H1 (cell line): ENCODE measurements at regions not wholly inside any gene's neighbourhood (a gene's known extent, or its start where the extent isn't known, plus 50 kb on each side); places are given as distances from the start of the nearest gene placed in this dataset.

ENCODE experiments used
- CTCF ChIA-PET: fragments of 300-600 bp; sonication (Branson Sonifier 250); formaldehyde crosslinking; loops from one replicate; lab custom pipeline; 2021; ENCODE audit not compliant: partially characterized antibody; lab: Charles Lee
- POLR2A ChIA-PET: fragments of 300-600 bp; sonication (Branson Sonifier 250); formaldehyde crosslinking; loops from one replicate; lab custom pipeline; 2021; ENCODE audit warnings: inconsistent platforms; ENCODE audit not compliant: partially characterized antibody; lab: Charles Lee
- DNase-seq, 2 experiments: peaks; one replicate each; pipeline versions ENCODE4 v3.0.0 to v3.0.0-alpha.2; 2010 to 2022; ENCODE audit warnings: low spot score in 2 of 2, low read depth in 1 of 2, mixed read lengths in 1 of 2
- FAIRE-seq: peaks from 2 replicates; lab custom pipeline; 2011; peaks lifted over from hg19 to GRCh38; lab: Jason Lieb, UNC
- H2AFZ ChIP-seq: 2 replicates; pipeline ENCODE4 v1.8.1; 2012; ENCODE audit warnings: low read length, inconsistent platforms
- H2AK5ac ChIP-seq: 2 replicates; pipeline ENCODE4 v1.6.1; 2013; ENCODE audit warnings: low read depth, low read length
- H2BK120ac ChIP-seq: replicated peaks from 2 replicates; pipeline ENCODE3; 2013; ENCODE audit warnings: low read depth, low read length, inconsistent platforms
- H2BK12ac ChIP-seq: 2 replicates; pipeline ENCODE4 v1.6.1; 2013; ENCODE audit warnings: low read depth, low read length
- H2BK15ac ChIP-seq: 2 replicates; pipeline ENCODE4 v1.6.1; 2013; ENCODE audit warnings: low read length
- H2BK20ac ChIP-seq: 2 replicates; pipeline ENCODE4 v1.6.1; 2013; ENCODE audit warnings: low read length
- H2BK5ac ChIP-seq: 2 replicates; pipeline ENCODE4 v1.6.1; 2013; ENCODE audit warnings: low read depth, low read length
- H3K14ac ChIP-seq: 2 replicates; pipeline ENCODE4 v1.6.1; 2013; ENCODE audit warnings: inconsistent platforms; ENCODE audit not compliant: insufficient read length
- H3K18ac ChIP-seq: 2 replicates; pipeline ENCODE4 v1.6.1; 2013; ENCODE audit warnings: low read length; ENCODE audit errors: extremely low read depth
- H3K23ac ChIP-seq: 2 replicates; pipeline ENCODE4 v1.6.1; 2013; ENCODE audit warnings: inconsistent platforms; ENCODE audit not compliant: insufficient read length
- H3K23me2 ChIP-seq: 2 replicates; pipeline ENCODE4 v1.6.1; 2013; ENCODE audit warnings: low read depth, low read length
- H3K27ac ChIP-seq: 2 replicates; pipeline ENCODE4 v1.6.1; 2011; ENCODE audit warnings: low read depth, low read length, inconsistent platforms
- H3K27me3 ChIP-seq, 4 experiments: replicated peaks in 1 of 4; 1 replicate in 1 of 4; 2 replicates in 3 of 4; pipeline versions ENCODE4 v1.6.1 to v1.8.1; 2011 to 2013; ENCODE audit warnings: low read length in 3 of 4, mild to moderate bottlenecking in 3 of 4, inconsistent platforms in 2 of 4, mixed read lengths in 2 of 4, moderate library complexity in 1 of 4; ENCODE audit not compliant: control insufficient read depth in 3 of 4, insufficient read depth in 3 of 4; ENCODE audit errors: extremely low read depth in 1 of 4
- H3K36me3 ChIP-seq, 4 experiments: 2 replicates each; pipeline versions ENCODE4 v1.6.1 to v1.8.1; 2011 to 2013; ENCODE audit warnings: mild to moderate bottlenecking in 4 of 4, low read length in 3 of 4, moderate library complexity in 2 of 4, control low read depth in 1 of 4, inconsistent platforms in 1 of 4; ENCODE audit not compliant: insufficient read depth in 4 of 4, control insufficient read depth in 2 of 4
- H3K4ac ChIP-seq: replicated peaks from 2 replicates; pipeline ENCODE3; 2013; ENCODE audit warnings: low read length, low read depth, mixed read lengths, inconsistent platforms; ENCODE audit not compliant: insufficient read length
- H3K4me1 ChIP-seq, 4 experiments: replicated peaks in 1 of 4; 1 replicate in 1 of 4; 2 replicates in 3 of 4; pipeline versions ENCODE4 v1.6.1 to v1.8.1; 2011 to 2013; ENCODE audit warnings: low read length in 3 of 4, inconsistent platforms in 2 of 4, mixed read lengths in 1 of 4; ENCODE audit not compliant: insufficient read depth in 4 of 4, control insufficient read depth in 3 of 4
- H3K4me2 ChIP-seq, 2 experiments: 2 replicates each; pipeline versions ENCODE4 v1.6.1 to v1.8.1; 2011 to 2013; ENCODE audit warnings: low read depth in 2 of 2, low read length in 2 of 2, control low read depth in 1 of 2, inconsistent platforms in 1 of 2, mild to moderate bottlenecking in 1 of 2; ENCODE audit not compliant: insufficient read depth in 1 of 2
- H3K4me3 ChIP-seq, 4 experiments: fragments of 200-600, 300-600 bp in 1 of 4; sonication (generic), shearing (Covaris generic), sonication (Bioruptor Twin) in 1 of 4; 2 replicates each; pipeline versions ENCODE4 v1.5.1 to v1.8.1; 2011 to 2016; ENCODE audit warnings: low read length in 4 of 4, low read depth in 3 of 4, control low read depth in 2 of 4, inconsistent platforms in 2 of 4, mild to moderate bottlenecking in 2 of 4, mixed read lengths in 1 of 4, moderate library complexity in 1 of 4; ENCODE audit not compliant: insufficient read depth in 2 of 4; ENCODE audit errors: extremely low read depth in 1 of 4
- H3K56ac ChIP-seq: replicated peaks from 2 replicates; pipeline ENCODE3; 2013; ENCODE audit warnings: low read depth, mild to moderate bottlenecking, mixed read lengths, low read length, inconsistent platforms; ENCODE audit not compliant: insufficient read length
- H3K79me1 ChIP-seq: 2 replicates; pipeline ENCODE4 v1.6.1; 2013; ENCODE audit warnings: low read depth, low read length, control low read depth
- H3K79me2 ChIP-seq, 2 experiments: 2 replicates each; pipeline versions ENCODE4 v1.6.1 to v1.8.1; 2012 to 2013; ENCODE audit warnings: low read length in 2 of 2, mild to moderate bottlenecking in 2 of 2, inconsistent platforms in 1 of 2; ENCODE audit not compliant: insufficient read depth in 2 of 2, control insufficient read depth in 1 of 2
- H3K9ac ChIP-seq, 4 experiments: replicated peaks in 1 of 4; 1 replicate in 1 of 4; 2 replicates in 3 of 4; pipeline versions ENCODE4 v1.6.1 to v1.8.1; 2011 to 2013; ENCODE audit warnings: low read depth in 3 of 4, low read length in 3 of 4, control low read depth in 2 of 4, mild to moderate bottlenecking in 2 of 4, moderate library complexity in 2 of 4, inconsistent platforms in 1 of 4; ENCODE audit errors: extremely low read depth in 1 of 4
- H3K9me3 ChIP-seq, 2 experiments: 2 replicates each; pipeline versions ENCODE4 v1.6.1 to v1.8.1; 2012 to 2013; ENCODE audit warnings: mild to moderate bottlenecking in 2 of 2, moderate library complexity in 2 of 2, control low read depth in 1 of 2, inconsistent platforms in 1 of 2, low read depth in 1 of 2, low read length in 1 of 2, mixed read lengths in 1 of 2; ENCODE audit not compliant: insufficient read depth in 2 of 2
- H4K20me1 ChIP-seq, 2 experiments: replicated peaks in 1 of 2; 2 replicates each; pipeline versions ENCODE3 to v1.8.1; 2011 to 2013; ENCODE audit warnings: inconsistent platforms in 2 of 2, low read length in 2 of 2, mild to moderate bottlenecking in 1 of 2; ENCODE audit not compliant: insufficient read depth in 2 of 2, control insufficient read depth in 1 of 2
- H4K5ac ChIP-seq: 2 replicates; pipeline ENCODE4 v1.6.1; 2013; ENCODE audit warnings: low read length, low read depth, mixed read lengths, inconsistent platforms; ENCODE audit not compliant: insufficient read length
- H4K8ac ChIP-seq: 2 replicates; pipeline ENCODE4 v1.8.0; 2013; ENCODE audit warnings: mild to moderate bottlenecking, moderate library complexity, low read length, inconsistent platforms; ENCODE audit not compliant: insufficient read depth; ENCODE audit errors: extremely low read depth
- H4K91ac ChIP-seq: replicated peaks from 2 replicates; pipeline ENCODE3; 2013; ENCODE audit warnings: low read length, mixed read lengths, inconsistent platforms; ENCODE audit not compliant: insufficient read length
- CBX5 ChIP-seq: fragments of 300-800, 300-1000 bp; sonication (generic); IDR thresholded peaks from 2 replicates; pipeline ENCODE4 v1.7.1; 2016; ENCODE audit warnings: antibody characterized with exemption, low read length, low read depth
- EP300 ChIP-seq, 2 experiments: IDR thresholded peaks; 1 replicate in 1 of 2; 2 replicates in 1 of 2; pipeline ENCODE4 v1.6.1; 2011 to 2012; ENCODE audit warnings: low read depth in 2 of 2, low read length in 2 of 2, mild to moderate bottlenecking in 2 of 2, borderline replicate concordance in 1 of 2, inconsistent platforms in 1 of 2, moderate library complexity in 1 of 2
- FOSL1 ChIP-seq: IDR thresholded peaks from 2 replicates; pipeline ENCODE4 v1.6.1; 2011; ENCODE audit warnings: mild to moderate bottlenecking, low read depth, low read length, moderate library complexity; ENCODE audit not compliant: insufficient read depth
- GTF2F1 ChIP-seq: IDR thresholded peaks from 2 replicates; pipeline ENCODE4 v1.6.1; 2012; ENCODE audit warnings: low read depth, low read length, improper control_type of control experiment, borderline replicate concordance
- SP2 ChIP-seq: IDR thresholded peaks from 2 replicates; pipeline ENCODE4 v1.6.1; 2012; ENCODE audit warnings: mild to moderate bottlenecking, low read length, inconsistent platforms
- SP4 ChIP-seq: IDR thresholded peaks from 2 replicates; pipeline ENCODE4 v1.6.1; 2012; ENCODE audit warnings: low read length, inconsistent platforms
- SUZ12 ChIP-seq: fragments of 200-600 bp; sonication (generic); IDR thresholded peaks from 2 replicates; pipeline ENCODE4 v1.6.1; 2012; ENCODE audit warnings: mild to moderate bottlenecking, inconsistent platforms, low read length, moderate library complexity, mixed read lengths
- TAF7 ChIP-seq: optimal IDR thresholded peaks from 2 replicates; pipeline ENCODE3; 2011; ENCODE audit warnings: low read depth, mild to moderate bottlenecking, inconsistent platforms, low read length, moderate library complexity, borderline replicate concordance
- TBP ChIP-seq: IDR thresholded peaks from 2 replicates; pipeline ENCODE4 v1.6.1; 2011; ENCODE audit warnings: low read depth, low read length, improper control_type of control experiment
- WGBS, 2 experiments: shearing (Covaris generic) in 1 of 2; methylation state at CpG; one replicate each; pipeline versions ENCODE4 v1.1.6 to v1.1.7; 2013 to 2015; ENCODE audit warnings: low lambda C conversion rate in 2 of 2, mixed read lengths in 2 of 2, inconsistent platforms in 1 of 2, low coverage in 1 of 2, missing lambda C conversion rate in 1 of 2; ENCODE audit not compliant: insufficient replicate concordance in 2 of 2, insufficient coverage in 1 of 2, insufficient read length in 1 of 2; ENCODE audit errors: extremely low coverage in 1 of 2, missing lambda C conversion rate in 1 of 2; 5-methylcytosine and 5-hydroxymethylcytosine counted together

DNA sequence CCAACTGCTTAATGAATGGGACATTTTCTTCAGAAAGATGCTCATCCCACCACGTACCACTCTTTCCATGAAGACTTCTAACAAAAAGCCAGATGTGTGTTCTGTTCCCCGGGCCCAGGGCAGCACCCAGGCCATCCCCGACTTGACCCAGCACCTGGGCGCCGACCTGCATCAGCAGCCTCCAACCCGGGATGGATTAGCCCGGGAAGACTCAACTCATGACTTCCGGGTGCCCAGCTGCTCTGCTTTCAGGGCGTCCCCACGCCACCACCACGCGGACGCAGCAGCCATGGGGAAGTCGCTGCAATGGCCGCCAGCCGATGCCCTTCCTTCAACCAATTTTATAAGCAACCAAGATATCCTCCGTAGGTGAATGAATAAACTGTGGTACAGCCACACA is 123.8 kb upstream of the TUBA3C start:
- H2AFZ ChIP-seq: no peak overlapping the region
- no peak overlapping the region for H2BK15ac ChIP-seq
- H3K18ac ChIP-seq: no peak overlapping the region
- H2BK20ac ChIP-seq: no peak overlapping the region
- H2BK12ac ChIP-seq: no peak overlapping the region
- H2BK5ac ChIP-seq: no peak overlapping the region
- no peaks in the 10 kb centered on the region for H3K23me2 ChIP-seq
- H3K79me2 ChIP-seq: no peaks in the 10 kb centered on the region
- peaks cover 53 to 58% of the 10 kb centered on the region in 2 experiments for H3K9me3 ChIP-seq
- H3K4me1 ChIP-seq: no peaks in the 10 kb centered on the region
- H3K27me3 ChIP-seq: no peaks in the 10 kb centered on the region
- H4K5ac ChIP-seq: no peak overlapping the region
- POLR2A ChIA-PET: no interaction called here
- H4K91ac ChIP-seq: no peak overlapping the region
- H3K4me2 ChIP-seq: no peak overlapping the region
- WGBS, 2 experiments: 79% methylated on average over 17 of the region's 17 CpGs; no CpG with 5 or more reads in 1 of the 2 experiments
- no peak for FAIRE-seq
- H3K27ac ChIP-seq: no peak overlapping the region
- H2BK120ac ChIP-seq: no peak overlapping the region
- H3K36me3 ChIP-seq: no peaks in the 10 kb centered on the region
- H3K79me1 ChIP-seq: no peaks in the 10 kb centered on the region
- H3K4ac ChIP-seq: no peak overlapping the region
- DNase-seq: no peak
- no peak overlapping the region for H3K23ac ChIP-seq
- no peak overlapping the region for H4K8ac ChIP-seq
- H2AK5ac ChIP-seq: no peak overlapping the region
- no peaks in the 10 kb centered on the region for H4K20me1 ChIP-seq
- no peak overlapping the region for H3K9ac ChIP-seq
- H3K4me3 ChIP-seq: no peak overlapping the region
- H3K14ac ChIP-seq: no peak overlapping the region
- H3K56ac ChIP-seq: no peak overlapping the region
- CTCF ChIA-PET: no interaction called here
- TF ChIP-seq SP4: no peak
- TF ChIP-seq TAF7: no peak
- no peak for TF ChIP-seq EP300 (IDR thresholded peaks at IDR 0.05; ENCODE audit: borderline replicate concordance in 1 of 2, low read depth in 2 of 2, low read length in 2 of 2)
- no peak for TF ChIP-seq GTF2F1
- no peak for TF ChIP-seq CBX5
- TF ChIP-seq TBP: no peak
- no peak for TF ChIP-seq SUZ12
- no peak for TF ChIP-seq SP2
- TF ChIP-seq FOSL1: no peak
